ENCODE measurements at regions not wholly inside any gene's neighbourhood (a gene's known extent, or its start where the extent isn't known, plus 50 kb on each side); places are given as distances from the start of the nearest gene placed in this dataset.

GRCh38 chr12:46491548-46491947 is 119.0 kb upstream of the SLC38A2 start:
- POLR2A ChIA-PET = interaction anchor here (0.7 kb wide), 1 partner anchor 37 kb away, joined by 3 read pairs; no protein-coding TSS in a partner anchor

GRCh38 chr12:46490635-46491034 is 118.1 kb upstream of the SLC38A2 start:
- ChIA-PET POLR2A (no interaction called here), CTCF (no interaction called here)
- peaks cover 54% of the 10 kb centered on the region for H3K4me1 ChIP-seq
- ATAC-seq (no peak), DNase-seq (ENCODE audit: low read depth in 1 of 2, low spot score in 1 of 2) (no peak), FAIRE-seq (no peak)
- no peak for TF ChIP-seq FOXS1 (CRISPR knock-in tag; IDR thresholded peaks at IDR 0.05)
- no peak for TF ChIP-seq ZFP36 (IDR thresholded peaks at IDR 0.05; ENCODE audit: borderline replicate concordance, partially characterized antibody)
- no peak for TF ChIP-seq EHF (CRISPR knock-in tag; IDR thresholded peaks at IDR 0.05)
- no peak for TF ChIP-seq EP300 (IDR thresholded peaks at IDR 0.05)
- no peak for TF ChIP-seq JUNB (IDR thresholded peaks at IDR 0.05)
- TF ChIP-seq CBX2 (IDR thresholded peaks at IDR 0.05; ENCODE audit: borderline replicate concordance, low read depth) = no peak
- no peak for TF ChIP-seq NPAS2 (CRISPR knock-in tag; IDR thresholded peaks at IDR 0.05; ENCODE audit: borderline replicate concordance)
- no peak for TF ChIP-seq SREBF2 (IDR thresholded peaks at IDR 0.05)
- no peak for TF ChIP-seq JUN (IDR thresholded peaks at IDR 0.05)
- TF ChIP-seq CHD2 (IDR thresholded peaks at IDR 0.05; ENCODE audit: low read length, partially characterized antibody) = no peak
- TF ChIP-seq TFCP2L1 (CRISPR knock-in tag; IDR thresholded peaks at IDR 0.05) = no peak
- TF ChIP-seq HOXB5 (CRISPR knock-in tag; IDR thresholded peaks at IDR 0.05) = no peak
- no peak for TF ChIP-seq PHF8 (IDR thresholded peaks at IDR 0.05; ENCODE audit: borderline replicate concordance, low read depth)
- TF ChIP-seq USF2 (IDR thresholded peaks at IDR 0.05) = no peak
- TF ChIP-seq ATOH8 (CRISPR knock-in tag; IDR thresholded peaks at IDR 0.05; ENCODE audit: low read depth) = no peak
- TF ChIP-seq POLR2AphosphoS2 (conservative IDR thresholded peaks at IDR 0.05; ENCODE audit: low read length) = no peak
- no peak overlapping the region for H3K4me3 ChIP-seq
- H3K27ac ChIP-seq = peak overlapping the region; percentile 88 to 92
- WGBS (ENCODE audit: missing lambda C conversion rate) = 56% methylated on average over 1 of the region's 1 CpG
- H3K4me2 ChIP-seq = peak overlapping the region; percentile 74
- H3K9me3 ChIP-seq = no peaks in the 10 kb centered on the region

More at GRCh38 chr12:46491548-46491947, 119.0 kb upstream of the SLC38A2 start:
- Histone ChIP-seq H3K27ac (peak overlapping the region; percentile 88 to 92), H3K4me1 (peaks cover 54% of the 10 kb centered on the region), H3K4me2 (peak overlapping the region; percentile 74), H3K4me3 (no peak overlapping the region), H3K9me3 (no peaks in the 10 kb centered on the region)
- ATAC-seq = no peak
- DNase-seq (ENCODE audit: low read depth in 1 of 2, low spot score in 1 of 2) = no peak
- FAIRE-seq = no peak
- no peak for TF ChIP-seq MAZ (IDR thresholded peaks at IDR 0.05; ENCODE audit: borderline replicate concordance, low read depth, low read length)
- no peak for TF ChIP-seq ZFP36 (IDR thresholded peaks at IDR 0.05; ENCODE audit: borderline replicate concordance, partially characterized antibody)
- no peak for TF ChIP-seq ATOH8 (CRISPR knock-in tag; IDR thresholded peaks at IDR 0.05; ENCODE audit: low read depth)
- TF ChIP-seq ZNF302 (CRISPR knock-in tag; IDR thresholded peaks at IDR 0.05) = no peak
- TF ChIP-seq SREBF2 (IDR thresholded peaks at IDR 0.05) = no peak
- TF ChIP-seq HES2 (IDR thresholded peaks at IDR 0.05) = no peak
- no peak for TF ChIP-seq RARB (CRISPR knock-in tag; IDR thresholded peaks at IDR 0.05)
- no peak for TF ChIP-seq MAFK (IDR thresholded peaks at IDR 0.05; ENCODE audit: partially characterized antibody)
- TF ChIP-seq JUN (IDR thresholded peaks at IDR 0.05) = no peak
- no peak for TF ChIP-seq E2F6 (IDR thresholded peaks at IDR 0.05; ENCODE audit: borderline replicate concordance, low read depth)
- no peak for TF ChIP-seq EHF (CRISPR knock-in tag; IDR thresholded peaks at IDR 0.05)
- no peak for TF ChIP-seq CBX8 (IDR thresholded peaks at IDR 0.05)
- TF ChIP-seq EHMT2 (IDR thresholded peaks at IDR 0.05; ENCODE audit: low read depth) = no peak
- no peak for TF ChIP-seq RAD21 (conservative IDR thresholded peaks at IDR 0.05 in 1 of 2, IDR thresholded peaks at IDR 0.05 in 1 of 2)
- TF ChIP-seq JUNB (IDR thresholded peaks at IDR 0.05) = no peak
- no peak for TF ChIP-seq MAX (IDR thresholded peaks at IDR 0.05)
- no peak for TF ChIP-seq TP53 (CRISPR knock-in tag; IDR thresholded peaks at IDR 0.05)
- no peak for TF ChIP-seq FOXS1 (CRISPR knock-in tag; IDR thresholded peaks at IDR 0.05)
- no peak; the same call in 1 of the 2 replicates for TF ChIP-seq HEYL (CRISPR knock-in tag; IDR thresholded peaks at IDR 0.05)
- no peak for TF ChIP-seq RNF2 (IDR thresholded peaks at IDR 0.05; ENCODE audit: borderline replicate concordance, low read depth)
- 96% methylated on average over 1 of the region's 1 CpG for WGBS (ENCODE audit: missing lambda C conversion rate)
- CTCF ChIA-PET = interaction anchor here (1.2 to 1.9 kb wide), 6 partner anchors 8 to 170 kb away, joined by 3 to 6 read pairs (median 4); no protein-coding TSS in a partner anchor

All from A549 (cell line).